ENCODE measurements at regions not wholly inside any gene's neighbourhood (a gene's known extent, or its start where the extent isn't known, plus 50 kb on each side); places are given as distances from the start of the nearest gene placed in this dataset.
A peak's percentile ranks its signal among the peaks of the same experiment; 100 is the strongest.

DNA sequence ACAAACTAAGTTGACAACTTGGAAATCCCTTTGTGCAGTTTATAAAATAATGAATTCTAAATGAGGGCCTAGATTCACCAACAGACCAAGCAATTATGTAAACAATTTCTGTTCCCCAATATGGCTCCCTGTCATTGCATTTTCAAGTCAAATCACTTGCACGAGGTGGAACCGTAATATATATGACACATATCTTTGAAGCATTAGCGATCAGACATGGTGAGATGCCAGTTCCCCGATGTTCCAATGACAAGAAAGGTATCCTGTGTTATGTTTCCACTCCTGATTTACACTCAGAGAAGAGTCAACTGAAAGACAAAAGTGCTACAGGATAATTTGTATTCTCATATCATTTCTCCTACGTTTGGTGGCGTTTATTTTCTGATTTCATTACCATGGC is 108.5 kb upstream of the TDRD3 start:
- DNase-seq: no peak

DNA sequence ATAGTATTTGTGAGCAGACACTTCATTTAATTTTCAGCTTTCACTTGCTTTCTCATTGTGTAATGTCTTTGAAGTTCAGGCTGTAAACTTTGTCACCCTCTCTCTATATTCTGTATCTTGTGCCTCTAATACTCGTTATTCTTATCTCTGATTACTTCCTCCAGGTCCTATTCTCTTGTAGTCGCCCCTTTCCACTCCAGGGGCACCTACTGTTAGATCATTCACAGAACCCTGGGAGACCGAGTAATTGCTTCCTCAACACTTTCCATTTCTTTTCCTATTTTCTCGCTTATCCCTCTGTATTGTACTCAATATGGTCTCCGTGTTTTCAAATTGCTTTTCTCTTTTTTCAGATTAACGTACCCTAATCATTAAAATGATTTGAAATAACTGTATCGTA is 93.9 kb upstream of the TDRD3 start:
- DNase-seq: no peak

DNA sequence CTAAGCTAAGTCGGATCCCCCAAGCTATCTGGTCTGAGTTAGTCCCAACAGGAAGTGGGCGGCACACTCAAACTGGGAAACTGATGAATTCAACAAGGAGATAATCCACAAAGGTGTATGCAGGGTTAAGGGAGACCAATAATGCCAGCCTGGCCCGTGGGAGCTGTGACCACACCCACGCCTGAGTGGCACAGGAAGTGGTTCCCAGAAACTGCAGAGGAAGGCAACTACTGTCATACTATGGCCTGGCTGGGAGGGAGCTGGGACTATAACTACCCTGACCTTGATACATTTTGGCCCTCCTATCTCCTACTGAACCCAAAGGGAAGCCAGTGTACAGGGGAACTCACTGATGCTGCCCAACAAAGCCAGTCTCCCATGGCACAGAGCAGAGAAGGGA is 85.5 kb upstream of the TDRD3 start:
- no peak for DNase-seq

DNA sequence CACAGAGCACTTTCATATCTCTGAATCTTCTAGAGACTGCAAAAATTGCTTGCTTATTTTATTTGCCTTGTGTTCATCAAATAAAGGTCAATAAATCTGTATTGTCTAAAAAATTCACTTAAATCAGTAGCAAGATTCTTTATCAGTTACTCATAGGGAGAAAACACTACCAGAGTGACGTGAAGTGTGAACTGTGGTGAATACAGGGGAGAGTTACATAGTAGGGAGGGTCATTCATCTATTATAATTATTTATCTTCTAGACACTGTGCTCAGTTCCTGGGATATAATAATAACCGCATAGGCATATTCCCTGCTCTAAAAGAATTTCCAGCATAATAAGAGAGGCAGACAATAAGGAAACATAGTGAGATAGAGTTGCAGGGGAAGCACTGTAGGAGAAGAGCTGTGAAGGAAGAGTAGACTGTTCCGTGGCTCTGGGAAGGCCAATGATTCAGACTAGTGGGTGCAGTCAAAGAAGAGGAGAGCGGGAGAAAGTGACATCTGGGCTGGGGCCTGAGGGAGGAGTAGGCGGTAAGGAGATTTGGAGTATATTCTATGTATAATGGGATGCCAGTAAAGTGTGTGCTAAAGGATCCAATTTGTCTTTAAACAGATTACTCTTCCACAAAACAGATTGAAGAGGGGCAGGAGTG is 84.0 kb upstream of the TDRD3 start:
- DNase-seq: no peak

DNA sequence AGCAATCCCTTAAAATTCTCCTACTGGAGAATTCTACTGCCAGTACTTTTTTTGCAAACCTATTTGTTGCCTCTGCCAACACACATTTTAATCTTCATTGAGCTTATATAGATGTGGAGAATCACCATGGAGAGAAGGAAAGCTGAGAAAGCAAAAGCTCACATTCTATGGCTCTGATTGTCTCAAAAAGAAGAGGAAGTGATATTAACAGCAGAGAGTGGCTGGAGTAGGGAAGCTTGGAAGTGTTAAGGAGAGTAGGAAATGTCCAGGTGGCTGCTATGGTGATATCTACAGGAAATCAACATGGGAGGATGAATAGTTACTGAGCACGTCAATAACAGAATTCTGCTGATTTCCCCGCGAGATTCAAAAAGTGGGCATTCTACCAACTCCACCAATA is 78.8 kb upstream of the TDRD3 start:
- DNase-seq: no peak

DNA sequence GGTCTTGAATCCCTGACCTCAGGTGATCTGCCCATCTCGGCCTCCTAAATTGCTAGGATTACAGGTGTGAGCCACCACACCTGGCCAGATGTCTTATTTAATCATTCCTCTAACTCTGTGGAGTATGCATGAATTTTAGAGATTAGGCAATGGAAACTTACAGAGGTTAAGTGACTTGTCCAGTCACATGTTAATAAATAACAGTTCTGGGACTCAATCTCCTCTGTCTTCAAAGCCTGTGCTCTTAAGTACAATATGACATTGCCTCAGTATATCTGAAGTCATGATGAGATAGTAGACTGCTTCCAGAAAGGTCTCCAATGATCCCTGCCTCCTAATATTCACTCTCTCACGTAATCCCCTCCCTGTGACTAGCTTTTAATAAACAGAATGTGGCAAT is 72.9 kb upstream of the TDRD3 start:
- DNase-seq: no peak

DNA sequence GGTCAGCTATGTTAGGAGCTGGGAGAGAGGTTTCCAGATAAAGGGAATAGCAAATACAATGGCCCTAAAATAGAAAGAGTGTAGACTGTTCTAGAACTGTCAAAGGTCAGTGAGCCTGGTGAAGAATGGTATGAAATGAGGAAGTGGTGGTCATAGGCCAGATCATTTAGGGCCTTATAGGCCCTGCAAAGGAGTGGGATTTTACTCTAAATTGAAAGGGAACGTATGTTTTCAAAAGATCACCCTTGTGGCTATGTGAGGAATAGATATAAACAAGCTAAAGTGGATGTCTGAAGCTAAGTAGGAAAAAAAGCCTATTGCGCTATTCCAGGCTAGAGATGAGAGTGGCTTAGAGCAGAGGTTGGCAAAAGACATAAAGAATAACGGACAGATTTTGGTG is 70.7 kb upstream of the TDRD3 start:
- DNase-seq: no peak

DNA sequence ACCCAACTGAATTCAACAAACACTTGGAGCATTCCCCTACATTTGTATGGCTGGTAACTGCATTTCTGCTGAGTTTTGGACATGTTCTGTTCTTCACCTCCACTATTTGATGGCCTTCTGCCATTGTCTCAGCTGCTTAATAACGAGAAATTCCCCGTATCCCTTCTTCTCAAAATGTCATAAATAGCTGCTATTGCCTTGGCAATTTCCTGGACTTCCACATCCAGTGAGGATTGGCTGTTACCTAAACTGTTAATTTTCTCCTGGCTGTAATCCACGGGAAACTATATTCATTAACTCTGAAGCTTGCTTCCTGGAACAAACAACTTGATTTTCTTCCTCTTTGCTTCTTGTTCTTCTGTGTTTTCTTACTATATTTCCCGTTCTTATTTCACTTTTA is 69.5 kb upstream of the TDRD3 start:
- no peak for DNase-seq

DNA sequence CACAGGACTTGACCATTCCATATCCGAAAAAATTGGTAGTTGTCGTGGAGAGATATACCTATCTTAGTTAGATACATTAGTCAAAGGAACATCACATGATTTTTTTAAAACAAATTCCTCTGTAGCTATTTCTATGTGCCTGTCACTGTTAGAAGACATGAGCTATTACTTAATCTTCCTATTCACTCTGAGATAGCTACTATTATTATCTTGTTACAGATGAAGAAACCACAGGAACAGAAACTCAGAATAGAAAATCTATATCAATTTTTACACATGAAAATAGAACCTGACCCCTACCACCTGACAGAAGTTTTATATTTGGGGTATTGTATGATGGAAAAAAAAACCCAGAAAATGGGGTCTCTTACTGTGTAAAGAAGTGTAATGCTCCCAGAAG is 68.9 kb upstream of the TDRD3 start:
- DNase-seq: no peak

DNA sequence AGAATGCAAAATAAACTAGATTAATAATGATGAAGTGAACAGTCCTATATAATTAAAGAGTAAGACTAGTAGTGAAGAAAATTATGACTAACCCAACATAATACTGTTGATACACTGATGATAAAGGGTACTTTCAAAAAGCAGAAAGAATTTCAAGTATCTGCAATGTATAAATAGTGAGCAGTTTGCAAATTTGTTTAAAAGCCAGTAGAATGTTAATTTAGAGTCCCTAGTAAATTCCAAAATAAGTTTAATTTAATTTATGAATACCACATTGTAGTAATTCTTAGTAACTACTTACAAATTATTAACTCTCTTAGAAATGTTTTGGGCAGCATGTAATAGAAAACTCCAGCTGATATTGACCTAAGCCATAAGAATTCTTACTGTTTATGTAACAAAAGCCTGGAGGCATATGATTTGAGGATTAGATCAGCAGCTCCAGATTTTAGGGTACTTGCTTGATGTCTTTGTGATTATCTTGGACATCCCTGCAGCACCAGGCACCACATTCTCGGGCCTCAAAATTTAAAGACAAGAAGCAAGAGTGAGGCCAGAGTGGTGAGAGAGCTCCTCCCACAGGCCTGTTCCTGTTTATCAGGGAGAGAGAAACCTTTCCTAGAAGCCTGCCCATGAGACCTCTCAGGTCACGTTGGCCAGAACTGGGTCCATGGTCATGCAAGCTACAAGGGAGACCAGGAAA is 67.6 kb upstream of the TDRD3 start:
- peak; percentile 49 for DNase-seq

DNA sequence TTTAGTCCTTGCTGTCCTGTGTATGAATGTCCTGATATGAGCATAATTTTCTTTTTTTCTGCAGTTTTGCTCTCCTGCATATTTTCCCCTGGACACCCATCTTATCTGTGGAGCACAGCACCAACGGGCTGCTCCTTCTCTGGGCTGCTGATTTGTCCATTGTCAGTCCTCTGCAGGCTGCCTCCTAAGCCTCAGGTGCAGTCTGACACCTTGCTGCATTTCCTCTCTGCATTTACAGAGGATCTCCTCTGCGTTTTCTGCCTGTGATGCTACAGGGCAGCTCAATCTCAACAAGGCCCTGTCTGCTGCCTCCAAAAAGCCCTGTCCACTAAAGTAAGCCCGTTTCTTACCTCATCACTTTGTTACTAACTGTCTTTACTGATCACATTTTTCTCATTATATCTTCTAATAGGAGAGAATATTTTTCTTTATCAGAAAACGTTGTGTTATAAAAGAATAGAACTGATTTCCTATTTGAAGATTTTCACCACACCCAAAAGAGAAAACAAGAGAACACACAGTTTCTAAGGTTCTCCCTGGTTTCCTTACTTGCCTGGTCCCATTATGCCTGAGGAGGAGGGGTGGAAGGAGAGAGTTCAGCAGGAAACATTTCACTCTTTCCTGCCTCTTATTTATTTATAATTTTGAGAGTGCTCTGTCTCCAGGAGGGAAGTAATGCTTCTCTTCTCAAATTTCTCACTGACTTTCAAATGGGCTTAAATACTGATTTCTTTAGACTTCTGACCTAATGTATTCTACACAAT is 65.6 kb upstream of the TDRD3 start:
- DNase-seq: no peak

DNA sequence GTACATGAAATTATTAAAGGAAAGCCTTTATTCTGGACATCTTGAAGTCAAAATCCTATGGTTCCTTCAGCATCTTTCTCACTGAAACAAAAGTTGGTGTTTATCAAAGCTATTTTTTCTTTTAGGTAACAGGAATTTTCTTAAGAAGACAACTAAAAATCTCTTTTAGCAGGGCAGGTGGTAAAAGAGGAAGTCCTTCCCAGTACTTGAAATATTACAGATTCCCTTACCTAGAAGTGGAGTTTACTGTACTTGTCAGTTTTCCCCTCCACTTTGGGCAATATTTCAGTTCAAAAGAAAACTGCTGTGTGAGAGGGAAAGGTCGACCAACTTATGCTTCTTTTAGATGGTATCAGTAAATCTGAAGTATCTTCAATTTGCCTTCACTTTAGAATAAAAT is 64.3 kb upstream of the TDRD3 start:
- DNase-seq: no peak

DNA sequence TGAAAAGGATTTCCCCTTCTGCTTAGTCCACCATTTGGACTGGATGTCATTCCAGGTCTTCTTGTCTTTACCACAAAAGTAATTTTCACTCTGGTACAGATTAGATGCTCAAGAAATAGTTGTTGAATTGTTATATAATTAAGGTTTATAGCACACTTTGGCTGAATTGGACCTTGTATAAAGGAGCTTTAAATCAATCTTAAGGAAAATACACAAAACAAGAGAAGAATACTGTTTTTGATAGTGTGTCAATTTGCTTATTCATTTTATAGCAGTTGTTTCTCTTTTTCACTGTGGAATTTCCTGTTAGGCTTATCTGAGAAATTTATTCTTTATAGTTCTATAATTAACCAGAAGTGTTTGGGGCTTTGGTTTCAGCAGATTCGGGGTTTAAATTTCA is 62.7 kb upstream of the TDRD3 start:
- no peak for DNase-seq

DNA sequence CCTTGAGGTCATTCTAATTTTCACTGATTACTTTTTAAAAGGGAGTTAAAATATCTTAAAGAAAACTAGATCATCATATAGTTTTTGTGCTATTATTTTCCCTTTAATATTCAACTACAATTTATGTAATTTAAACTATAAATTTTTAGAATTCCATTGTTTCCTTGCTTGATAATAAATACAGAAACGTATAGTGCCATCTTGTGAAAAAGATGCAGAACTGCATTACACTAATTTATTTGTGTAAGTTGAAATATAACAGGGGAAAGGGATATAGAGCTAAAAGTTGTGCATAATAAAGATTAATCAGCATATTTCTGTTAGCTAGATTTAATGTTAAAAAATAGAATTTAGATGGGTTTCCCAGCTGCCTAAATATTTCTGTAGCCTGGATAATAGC is 61.5 kb upstream of the TDRD3 start:
- peak; percentile 68 for DNase-seq

DNA sequence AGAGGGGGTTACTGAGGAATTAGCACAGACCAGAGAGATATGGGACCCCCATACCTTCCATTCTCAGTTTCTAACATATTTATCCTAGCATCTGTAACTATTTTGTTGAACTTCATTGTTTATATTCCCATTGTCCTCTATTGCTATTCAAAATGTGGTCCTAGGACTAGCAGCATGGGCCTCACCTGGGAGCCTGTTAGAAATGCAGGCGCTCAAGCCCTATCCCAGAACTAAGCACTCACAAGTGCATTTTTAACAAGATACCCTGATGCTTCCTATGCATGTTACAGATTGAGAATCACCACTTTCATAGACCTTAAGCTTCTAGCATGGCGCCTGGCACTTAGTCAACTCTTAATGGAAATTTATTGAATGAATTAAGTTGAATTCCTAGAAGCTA is 58.3 kb upstream of the TDRD3 start:
- DNase-seq: no peak

DNA sequence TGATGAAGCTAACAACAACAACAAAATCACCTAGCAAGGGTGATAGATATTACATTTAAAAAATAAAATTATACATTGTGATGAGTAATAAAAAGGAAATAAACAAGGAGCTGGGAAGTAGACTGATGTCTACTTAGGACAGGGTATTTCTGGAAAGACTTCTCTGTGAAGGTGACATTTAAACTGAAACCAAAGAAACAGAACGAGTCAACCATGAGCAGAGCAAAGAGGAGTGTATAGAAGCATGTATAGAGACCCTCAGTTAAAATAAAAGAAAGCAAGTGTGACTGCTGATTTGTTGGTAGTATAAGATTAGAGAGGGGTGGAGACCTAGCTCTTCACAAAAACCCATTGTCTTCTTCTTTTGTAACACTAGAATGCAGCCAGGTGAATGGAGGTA is 53.0 kb upstream of the TDRD3 start:
- DNase-seq: no peak

DNA sequence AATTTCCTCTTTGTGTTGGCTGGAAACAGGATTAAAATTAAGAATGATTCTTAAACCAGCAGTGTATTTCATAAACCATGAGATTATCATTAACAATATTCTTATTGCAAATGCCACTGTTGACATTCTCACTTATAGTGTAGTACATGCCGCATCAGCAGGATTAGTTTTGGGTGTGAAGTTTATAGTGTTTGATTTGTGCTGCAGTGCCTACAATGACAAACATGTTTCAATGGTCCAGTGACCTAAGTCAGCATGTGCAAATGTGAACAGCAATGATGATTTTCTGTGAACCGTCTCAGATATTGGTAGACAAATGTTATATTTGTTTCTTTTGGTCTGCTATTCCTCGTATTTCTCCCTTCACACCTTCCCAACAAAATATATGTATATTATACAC is 49.8 kb upstream of the TDRD3 start:
- DNase-seq: no peak
